ENCODE measurements at regions not wholly inside any gene's neighbourhood (a gene's known extent, or its start where the extent isn't known, plus 50 kb on each side); places are given as distances from the start of the nearest gene placed in this dataset.

DNA sequence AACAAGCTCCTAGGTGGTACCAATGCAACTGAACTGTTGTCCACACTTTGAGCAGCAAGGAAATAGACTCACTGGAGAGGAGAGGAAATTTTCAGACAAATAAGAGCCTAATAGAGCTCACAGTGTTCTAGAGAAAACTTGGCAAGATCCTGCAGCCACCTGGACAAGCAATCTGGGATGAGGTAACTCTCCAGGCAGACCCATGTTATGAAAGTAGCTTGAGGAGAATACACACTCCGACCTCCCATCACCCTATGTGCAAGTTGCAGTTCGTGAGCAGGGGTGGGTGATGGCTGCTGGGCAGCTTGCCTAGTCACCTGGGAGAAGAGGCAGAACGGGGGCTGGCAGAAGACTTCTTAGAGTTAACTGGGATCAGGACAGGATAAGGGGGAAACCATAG lies 102.2 kb downstream of the KLF4 start:
- Histone ChIP-seq H3K4me1 (ENCODE audit: control insufficient read depth, extremely low read depth, insufficient read depth, low read length) (no peaks in the 10 kb centered on the region), H3K9me3 (ENCODE audit: control insufficient read depth, insufficient read depth, low read depth, low read length) (no peaks in the 10 kb centered on the region), H4K20me1 (ENCODE audit: control insufficient read depth, extremely low read depth, insufficient read depth, low read length) (no peaks in the 10 kb centered on the region), H3K27ac (ENCODE audit: insufficient read depth, low read length) (no peak overlapping the region), H3K4me2 (ENCODE audit: extremely low read depth, insufficient read depth, low read length) (no peak overlapping the region), H3K27me3 (ENCODE audit: control insufficient read depth, insufficient read depth, low read length) (peaks cover 4% of the 10 kb centered on the region), H2AFZ (ENCODE audit: low read length) (no peak overlapping the region), H3K36me3 (ENCODE audit: control insufficient read depth, insufficient read depth, low read length) (no peaks in the 10 kb centered on the region), H3K9ac (ENCODE audit: insufficient read depth, low read length) (no peak overlapping the region), H3K79me2 (ENCODE audit: control insufficient read depth, insufficient read depth, low read length) (no peaks in the 10 kb centered on the region), H3K4me3 (replicated peaks in 1 of 4; ENCODE audit: control extremely low read depth in 1 of 4, insufficient read depth in 1 of 4, low read depth in 3 of 4, low read length in 4 of 4) (no peak overlapping the region)
- no peak for TF ChIP-seq EZH2 (IDR thresholded peaks at IDR 0.05; ENCODE audit: low read length, missing control alignments)
- TF ChIP-seq, protein P1, sequence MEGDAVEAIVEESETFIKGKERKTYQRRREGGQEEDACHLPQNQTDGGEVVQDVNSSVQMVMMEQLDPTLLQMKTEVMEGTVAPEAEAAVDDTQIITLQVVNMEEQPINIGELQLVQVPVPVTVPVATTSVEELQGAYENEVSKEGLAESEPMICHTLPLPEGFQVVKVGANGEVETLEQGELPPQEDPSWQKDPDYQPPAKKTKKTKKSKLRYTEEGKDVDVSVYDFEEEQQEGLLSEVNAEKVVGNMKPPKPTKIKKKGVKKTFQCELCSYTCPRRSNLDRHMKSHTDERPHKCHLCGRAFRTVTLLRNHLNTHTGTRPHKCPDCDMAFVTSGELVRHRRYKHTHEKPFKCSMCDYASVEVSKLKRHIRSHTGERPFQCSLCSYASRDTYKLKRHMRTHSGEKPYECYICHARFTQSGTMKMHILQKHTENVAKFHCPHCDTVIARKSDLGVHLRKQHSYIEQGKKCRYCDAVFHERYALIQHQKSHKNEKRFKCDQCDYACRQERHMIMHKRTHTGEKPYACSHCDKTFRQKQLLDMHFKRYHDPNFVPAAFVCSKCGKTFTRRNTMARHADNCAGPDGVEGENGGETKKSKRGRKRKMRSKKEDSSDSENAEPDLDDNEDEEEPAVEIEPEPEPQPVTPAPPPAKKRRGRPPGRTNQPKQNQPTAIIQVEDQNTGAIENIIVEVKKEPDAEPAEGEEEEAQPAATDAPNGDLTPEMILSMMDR (conservative IDR thresholded peaks at IDR 0.05 in 1 of 2, IDR thresholded peaks at IDR 0.05 in 1 of 2; ENCODE audit: low read depth in 1 of 2, low read length in 2 of 2): no peak
- no peak for DNase-seq (ENCODE audit: low read depth in 2 of 2)

DNA sequence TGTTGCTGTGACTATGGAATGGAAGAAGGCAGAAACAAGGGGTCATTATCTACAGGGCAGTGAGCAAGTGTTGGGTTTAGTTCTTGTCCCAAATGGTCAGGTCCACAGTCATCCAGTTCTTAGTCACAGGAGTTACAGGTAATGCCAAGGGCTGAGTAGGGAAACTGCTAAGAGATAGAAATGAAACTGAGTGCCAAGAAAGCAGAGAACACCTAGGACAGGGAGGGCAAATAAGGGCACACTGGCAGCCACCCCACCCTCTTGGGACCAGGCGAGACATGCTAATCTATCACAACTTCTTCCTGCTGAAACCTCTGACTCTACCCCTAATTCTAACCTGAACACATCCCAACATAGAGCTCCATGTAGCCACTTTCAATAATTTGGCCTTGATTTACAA lies 103.2 kb downstream of the KLF4 start:
- no peaks in the 10 kb centered on the region for H3K4me1 ChIP-seq (ENCODE audit: control insufficient read depth, extremely low read depth, insufficient read depth, low read length)
- H3K79me2 ChIP-seq (ENCODE audit: control insufficient read depth, insufficient read depth, low read length): no peaks in the 10 kb centered on the region
- no peak for DNase-seq (ENCODE audit: low read depth in 2 of 2)
- H3K27ac ChIP-seq (ENCODE audit: insufficient read depth, low read length): no peak overlapping the region
- H3K36me3 ChIP-seq (ENCODE audit: control insufficient read depth, insufficient read depth, low read length): no peaks in the 10 kb centered on the region
- no peaks in the 10 kb centered on the region for H4K20me1 ChIP-seq (ENCODE audit: control insufficient read depth, extremely low read depth, insufficient read depth, low read length)
- peaks cover 4% of the 10 kb centered on the region for H3K27me3 ChIP-seq (ENCODE audit: control insufficient read depth, insufficient read depth, low read length)
- no peak overlapping the region for H2AFZ ChIP-seq (ENCODE audit: low read length)
- H3K9me3 ChIP-seq (ENCODE audit: control insufficient read depth, insufficient read depth, low read depth, low read length): no peaks in the 10 kb centered on the region
- no peak for TF ChIP-seq EZH2 (IDR thresholded peaks at IDR 0.05; ENCODE audit: low read length, missing control alignments)
- TF ChIP-seq, protein P1 (conservative IDR thresholded peaks at IDR 0.05 in 1 of 2, IDR thresholded peaks at IDR 0.05 in 1 of 2; ENCODE audit: low read depth in 1 of 2, low read length in 2 of 2): no peak
- no peak overlapping the region for H3K4me2 ChIP-seq (ENCODE audit: extremely low read depth, insufficient read depth, low read length)
- no peak overlapping the region for H3K4me3 ChIP-seq (replicated peaks in 1 of 4; ENCODE audit: control extremely low read depth in 1 of 4, insufficient read depth in 1 of 4, low read depth in 3 of 4, low read length in 4 of 4)
- no peak overlapping the region for H3K9ac ChIP-seq (ENCODE audit: insufficient read depth, low read length)
